ENCODE measurements at regions not wholly inside any gene's neighbourhood (a gene's known extent, or its start where the extent isn't known, plus 50 kb on each side); places are given as distances from the start of the nearest gene placed in this dataset.
"Not testable (repeated sequence)": the region's sequence is repeated elsewhere in the genome, so short reads cannot be mapped to it uniquely, and the experiment has no call there.

DNA sequence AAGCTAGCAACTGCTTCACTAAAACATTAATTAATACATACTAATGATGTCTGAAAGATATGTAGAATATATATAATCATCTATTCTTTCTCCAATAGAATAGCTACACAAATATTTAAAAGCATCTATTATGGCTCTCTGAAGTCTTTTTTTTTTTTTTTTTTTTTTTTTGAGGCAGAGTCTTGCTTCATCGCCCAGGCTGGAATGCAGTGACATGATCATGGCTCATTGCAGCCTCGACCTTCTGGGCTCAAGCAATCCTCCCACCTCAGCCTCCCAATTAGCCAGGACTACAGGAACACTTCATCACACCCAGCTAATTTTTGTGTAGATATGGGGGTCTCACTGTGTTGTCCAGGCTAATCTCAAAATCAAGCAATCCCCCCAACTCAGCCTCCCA is 120.4 kb upstream of the KYNU start:
- DNase-seq (ENCODE audit: low read depth), result peak; percentile 20

DNA sequence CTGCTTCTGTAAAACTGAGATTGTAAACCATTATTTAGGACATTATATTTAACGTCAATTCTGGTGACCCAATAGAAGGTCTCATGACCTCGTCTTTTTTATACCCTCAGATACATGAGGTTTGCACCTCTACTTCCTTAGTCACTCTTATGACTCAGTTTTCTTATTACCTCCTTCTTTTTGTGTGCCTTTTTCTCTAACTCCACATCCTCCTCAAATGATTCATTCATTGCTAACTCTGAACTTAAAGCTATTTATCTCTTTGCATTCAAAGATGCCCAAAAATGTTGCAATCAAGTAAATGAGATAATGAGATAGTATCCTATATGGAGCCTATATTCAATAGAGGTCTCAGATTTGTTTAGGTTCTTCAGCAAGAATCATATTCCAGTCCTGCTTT is 121.0 kb upstream of the KYNU start:
- DNase-seq (ENCODE audit: low read depth), result peak; percentile 75

DNA sequence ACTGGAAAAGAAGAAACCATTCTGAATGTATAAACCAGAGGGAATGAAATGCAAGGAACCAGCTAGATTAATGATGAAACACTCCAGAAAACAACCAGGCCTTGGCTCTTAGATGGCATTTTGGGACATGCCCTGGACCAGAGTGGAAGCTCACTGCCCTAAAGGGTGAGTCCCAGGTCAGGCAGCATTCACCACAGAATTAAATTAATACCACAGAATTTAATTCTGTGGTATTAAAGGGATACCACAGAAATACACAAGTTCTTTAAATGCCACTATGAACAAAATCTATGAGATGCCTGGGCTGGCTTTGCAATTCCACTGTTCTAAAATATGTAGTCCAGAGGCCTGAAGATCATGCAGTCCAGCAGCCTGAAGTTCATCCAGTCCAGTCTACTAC is 122.3 kb upstream of the KYNU start:
- DNase-seq (ENCODE audit: low read depth), result no peak

DNA sequence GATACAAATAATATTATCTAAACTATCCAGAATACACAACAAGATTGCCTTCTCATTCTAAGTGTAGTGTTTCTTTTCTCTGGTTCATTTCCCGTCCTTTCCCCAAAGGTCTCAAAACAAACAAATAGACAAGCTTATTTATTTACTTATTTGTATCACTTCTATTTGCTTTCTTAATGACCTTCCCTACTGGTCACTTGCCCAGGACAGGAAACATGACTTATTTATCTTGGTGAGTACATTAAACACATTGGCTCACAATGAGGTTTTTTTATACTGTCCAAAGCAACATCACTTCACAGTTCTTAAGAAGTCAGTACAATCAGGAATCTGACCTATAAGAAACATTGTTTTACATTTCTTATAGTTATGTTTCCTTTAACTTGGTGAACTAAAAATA is 123.3 kb upstream of the KYNU start:
- no peak for DNase-seq (ENCODE audit: low read depth)

DNA sequence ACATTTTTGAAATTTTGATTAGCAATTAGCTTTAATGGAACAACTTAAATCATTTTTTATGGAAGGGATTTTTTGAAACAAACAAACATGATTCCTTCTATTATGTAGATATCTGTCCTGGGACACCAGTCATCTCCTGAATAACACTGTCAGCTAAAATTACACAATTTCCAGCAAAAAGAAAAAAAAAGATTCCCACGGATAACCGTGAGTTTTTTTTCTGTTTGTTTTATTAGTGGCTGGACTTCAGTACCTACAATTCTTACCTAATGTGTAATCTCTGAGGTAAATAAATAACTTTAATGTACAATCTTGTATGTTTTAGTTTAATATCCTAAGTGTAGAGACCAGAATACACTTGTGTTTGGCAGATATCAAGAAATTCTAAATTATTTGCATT is 126.6 kb upstream of the KYNU start:
- DNase-seq (ENCODE audit: low read depth), result peak; percentile 23

DNA sequence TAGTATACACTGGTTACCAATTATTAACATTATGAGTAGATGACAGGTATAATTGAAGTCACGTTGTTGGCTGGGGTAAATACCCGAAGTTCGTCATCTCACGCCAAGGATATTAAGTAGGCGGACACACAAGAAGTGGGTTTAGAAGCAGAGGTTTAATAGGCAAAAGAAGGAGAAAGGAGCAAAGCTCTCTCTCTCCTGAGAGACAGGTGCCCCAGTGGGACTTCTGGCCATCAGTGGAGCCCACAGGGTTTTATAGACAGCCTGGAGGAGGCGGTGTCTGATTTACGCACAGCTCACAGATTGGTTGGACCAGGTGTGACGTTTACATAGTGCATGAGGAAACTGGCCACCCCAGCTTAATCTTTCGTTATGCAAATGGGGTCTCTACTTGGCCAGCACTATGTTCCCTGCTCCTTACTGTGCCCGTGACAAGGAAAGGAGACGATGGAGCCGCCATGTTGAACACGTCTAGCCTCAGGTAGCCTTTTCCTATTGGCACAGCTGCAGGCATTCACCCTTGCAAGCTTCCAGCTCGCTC is 128.8 kb upstream of the KYNU start:
- no peak for DNase-seq (ENCODE audit: low read depth)

DNA sequence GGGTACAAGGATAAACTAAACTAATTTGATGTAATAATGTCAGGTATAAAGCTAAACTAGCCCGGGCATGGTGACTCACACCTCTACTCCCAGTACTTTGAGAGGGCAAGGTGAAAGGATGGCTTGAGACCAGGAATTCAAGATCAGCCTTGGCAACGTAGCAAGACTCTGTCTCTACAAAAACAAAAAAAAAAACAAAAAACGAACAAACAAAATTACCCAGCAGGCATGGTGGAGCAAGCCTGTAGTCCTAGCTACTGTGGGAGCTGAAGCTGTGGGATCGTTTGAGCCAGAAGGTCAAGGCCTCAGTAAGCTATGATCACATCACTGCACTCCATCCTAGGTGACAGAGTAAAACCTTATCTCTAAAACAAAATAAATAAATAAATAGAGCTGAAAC is 131.8 kb upstream of the KYNU start:
- DNase-seq (ENCODE audit: low read depth), result peak; percentile 23

DNA sequence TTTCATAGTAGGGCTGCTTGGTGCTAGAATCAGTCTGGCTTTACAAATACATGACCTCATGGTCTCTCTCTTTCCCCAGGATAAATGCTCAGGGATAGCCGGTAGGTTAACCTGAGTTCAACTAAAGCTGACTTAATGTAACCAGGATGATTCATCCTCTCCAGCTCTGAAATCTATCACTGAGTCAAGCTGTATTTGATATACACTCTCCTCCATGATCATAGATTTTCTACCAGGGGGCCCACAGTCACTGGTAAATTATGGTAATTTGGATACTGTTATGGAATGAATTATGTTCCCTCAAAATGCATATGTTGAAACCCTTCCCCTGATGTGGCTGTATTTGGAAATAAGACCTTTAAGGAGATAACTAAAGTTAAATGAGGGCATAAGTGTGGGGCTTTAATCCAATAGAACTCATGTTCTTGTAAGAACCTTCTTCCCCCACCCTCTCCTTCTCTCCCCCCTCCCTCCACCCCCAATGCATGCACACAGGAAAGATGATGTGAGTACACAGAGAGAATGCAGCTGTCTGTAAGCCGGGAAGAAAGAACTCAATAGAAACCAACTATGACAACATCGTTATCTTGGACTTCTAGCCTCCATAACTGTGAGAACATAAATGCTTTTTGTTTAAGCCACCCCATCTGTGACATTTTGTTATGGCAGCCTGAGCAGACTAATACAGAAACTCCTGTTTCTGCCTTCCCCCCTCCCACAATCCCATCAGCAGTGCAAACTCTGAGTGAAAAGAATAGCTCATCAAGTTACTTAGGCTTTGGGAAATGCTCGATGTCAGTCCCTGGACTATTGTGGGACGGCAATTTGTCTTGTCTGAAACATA is 134.9 kb upstream of the KYNU start:
- DNase-seq (ENCODE audit: low read depth), result peak; percentile 96

DNA sequence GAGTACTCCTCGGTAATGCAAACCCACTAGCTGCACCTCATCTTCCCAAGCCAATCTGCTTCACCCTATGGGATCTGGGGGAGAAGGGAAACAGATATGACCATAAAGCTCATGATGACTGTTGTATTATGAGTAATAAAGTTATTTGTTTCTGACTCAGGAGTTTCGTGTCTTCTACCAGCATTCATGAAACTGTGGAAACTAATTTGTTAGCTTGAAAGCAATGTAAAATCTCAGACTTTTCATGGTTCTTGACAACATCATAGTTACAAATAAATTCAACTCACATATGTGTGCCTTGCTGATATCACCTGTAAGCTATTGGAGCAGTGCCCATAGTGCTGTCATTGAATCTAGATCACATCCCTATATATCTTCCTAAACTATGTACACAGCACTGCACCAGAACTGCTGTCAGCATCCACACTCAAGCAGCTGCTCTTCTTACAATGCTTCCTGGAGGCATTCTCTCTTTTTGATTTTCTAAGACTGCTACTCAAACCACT is 135.6 kb upstream of the KYNU start:
- DNase-seq (ENCODE audit: low read depth), result no peak

DNA sequence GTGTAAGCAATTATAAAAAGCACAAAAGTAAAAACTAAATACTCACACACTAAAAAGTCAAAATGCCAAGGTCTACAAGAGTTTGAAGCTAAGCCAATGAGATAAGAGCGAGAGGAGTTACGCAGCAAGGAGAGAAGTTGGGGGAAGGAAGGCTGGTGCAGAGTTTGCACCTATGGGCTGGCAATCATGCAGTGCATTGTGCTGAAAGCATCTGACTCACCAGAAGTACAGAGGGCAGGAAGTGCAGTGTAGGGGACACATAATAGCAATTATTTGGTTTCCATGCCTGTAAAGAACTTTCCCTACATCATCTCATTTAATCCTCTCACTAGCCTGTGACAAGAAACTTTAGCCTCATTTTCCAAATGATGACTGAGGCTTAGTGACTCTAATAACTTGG is 142.7 kb upstream of the KYNU start:
- peak; percentile 14 for DNase-seq (ENCODE audit: low read depth)

DNA sequence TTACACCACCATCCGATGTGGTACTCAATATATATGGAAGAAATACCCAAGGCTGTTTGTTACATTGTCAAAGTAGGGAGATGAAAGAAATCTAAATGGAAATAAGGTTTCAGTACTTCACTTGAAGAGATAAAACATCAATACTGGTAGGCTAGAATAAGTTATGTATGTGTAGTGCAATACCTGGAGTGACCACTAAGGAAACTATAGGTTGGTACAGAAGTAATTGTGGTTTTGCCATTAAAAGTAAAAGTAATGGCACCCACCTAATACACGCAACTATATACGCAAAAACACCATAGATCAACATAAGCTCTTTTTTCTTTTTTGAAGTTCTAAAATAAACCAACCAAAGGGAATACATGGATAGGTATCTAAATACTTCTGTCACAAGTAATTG is 143.2 kb upstream of the KYNU start:
- DNase-seq (ENCODE audit: low read depth), result no peak

DNA sequence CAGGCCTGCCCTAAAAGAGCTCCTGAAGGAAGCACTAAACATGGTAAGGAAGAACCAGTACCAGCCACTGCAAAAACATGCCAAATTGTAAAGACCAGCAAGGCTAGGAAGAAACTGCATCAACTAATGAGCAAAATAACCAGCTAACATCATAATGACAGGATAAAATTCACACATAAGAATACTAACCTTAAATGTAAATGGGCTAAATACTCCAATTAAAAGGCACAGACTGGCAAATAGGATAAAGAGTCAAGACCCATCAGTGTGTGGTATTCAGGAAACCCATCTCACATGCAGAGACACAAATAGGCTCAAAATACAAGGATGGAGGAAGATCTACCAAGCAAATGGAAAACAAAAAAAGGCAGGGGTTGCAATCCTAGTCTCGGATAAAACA is 147.7 kb upstream of the KYNU start:
- not testable (repeated sequence) for DNase-seq (ENCODE audit: low read depth)

DNA sequence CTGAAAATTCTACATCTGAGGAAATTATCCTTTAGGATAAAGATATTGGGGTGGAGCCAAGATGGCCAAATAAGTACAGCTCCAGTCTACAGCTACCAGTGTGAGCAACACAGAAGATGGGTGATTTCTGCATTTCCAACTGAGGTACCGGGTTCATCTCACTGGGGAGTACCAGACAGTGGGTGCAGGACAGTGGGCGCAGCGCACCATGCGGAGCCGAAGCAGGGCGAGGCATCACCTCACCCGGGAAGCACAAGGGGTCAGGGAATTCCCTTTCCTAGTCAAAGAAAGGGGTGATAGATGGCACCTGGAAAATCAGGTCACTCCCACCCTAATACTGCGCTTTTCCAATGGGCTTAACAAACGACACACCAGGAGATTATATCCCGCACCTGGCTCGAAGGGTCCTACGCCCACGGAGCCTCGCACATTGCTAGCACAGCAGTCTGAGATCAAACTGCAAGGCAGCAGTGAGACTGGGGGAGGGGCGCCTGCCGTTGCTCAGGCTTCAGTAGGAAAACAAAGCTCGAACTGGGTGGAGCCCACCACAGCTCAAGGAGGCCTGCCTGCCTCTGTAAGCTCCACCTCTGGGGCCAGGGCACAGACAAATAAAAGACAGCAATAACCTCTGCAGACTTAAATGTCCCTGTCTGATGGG is 149.5 kb upstream of the KYNU start:
- DNase-seq (ENCODE audit: low read depth), result not testable (repeated sequence)

DNA sequence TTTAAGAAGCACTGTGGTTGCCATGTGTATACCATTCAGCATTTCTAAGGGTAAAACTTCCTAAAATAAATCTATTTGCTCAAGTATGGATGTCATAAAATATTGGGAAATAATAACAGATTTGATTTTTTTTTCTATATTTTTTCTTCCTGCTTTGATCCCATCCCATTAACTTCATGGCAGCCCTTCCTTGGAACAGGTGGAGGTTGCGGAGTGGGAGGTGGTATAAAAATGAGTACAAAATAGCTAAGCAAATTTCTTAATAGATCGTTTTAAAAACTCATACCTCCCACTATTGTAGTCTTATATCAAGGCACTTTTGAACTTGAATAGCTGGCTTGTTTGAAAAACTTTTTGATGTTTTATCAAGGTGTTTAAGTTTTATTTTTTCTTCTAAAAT is 152.1 kb upstream of the KYNU start:
- DNase-seq (ENCODE audit: low read depth), result no peak

DNA sequence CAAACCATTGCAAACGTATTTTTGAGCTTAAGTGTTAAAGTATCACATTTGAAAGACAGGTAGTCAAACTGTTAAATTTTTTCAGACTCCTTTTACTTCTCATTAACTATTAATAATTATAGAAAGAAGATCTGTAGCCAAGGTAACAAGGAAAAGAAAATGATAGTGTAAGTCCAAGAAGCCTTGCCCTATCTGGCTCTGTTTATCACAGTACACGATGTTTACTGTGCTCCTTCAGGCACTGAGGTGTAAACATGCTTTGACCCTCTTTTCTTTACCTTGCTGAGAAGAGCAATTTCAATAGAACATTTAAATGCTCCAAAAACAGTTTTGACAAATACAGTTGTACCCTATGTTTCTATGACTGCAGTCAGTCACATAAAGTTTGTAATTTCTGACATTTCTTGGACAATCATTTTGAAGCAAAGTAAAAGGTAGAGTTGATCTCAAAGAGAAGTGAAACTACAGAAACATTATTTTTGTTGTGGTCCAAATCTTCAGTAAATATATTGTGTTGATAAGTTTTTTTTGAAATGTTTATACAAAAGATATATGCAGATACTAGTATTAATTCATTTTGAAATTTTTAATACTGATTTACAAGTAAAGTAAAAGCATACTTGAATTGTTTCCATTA is 152.6 kb upstream of the KYNU start:
- no peak for DNase-seq (ENCODE audit: low read depth)

DNA sequence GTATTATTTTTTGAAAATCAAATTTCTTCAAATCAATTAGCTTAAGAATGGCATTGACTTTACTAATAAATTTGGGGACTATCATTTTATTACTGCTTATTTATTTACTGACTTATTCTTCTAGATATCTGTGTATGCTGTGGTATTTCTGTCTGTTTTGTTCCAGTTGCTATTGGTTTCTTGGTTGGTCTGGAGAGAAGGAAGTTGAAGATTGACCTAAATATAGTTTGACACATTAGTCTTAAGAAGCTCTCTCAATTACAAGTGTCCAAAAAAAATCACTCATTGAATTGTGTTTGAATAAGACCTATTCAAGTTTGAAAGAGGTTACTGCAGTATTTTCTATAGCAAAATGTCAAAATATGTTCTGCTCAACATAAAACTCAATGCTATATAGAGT is 153.3 kb upstream of the KYNU start:
- DNase-seq (ENCODE audit: low read depth), result no peak

DNA sequence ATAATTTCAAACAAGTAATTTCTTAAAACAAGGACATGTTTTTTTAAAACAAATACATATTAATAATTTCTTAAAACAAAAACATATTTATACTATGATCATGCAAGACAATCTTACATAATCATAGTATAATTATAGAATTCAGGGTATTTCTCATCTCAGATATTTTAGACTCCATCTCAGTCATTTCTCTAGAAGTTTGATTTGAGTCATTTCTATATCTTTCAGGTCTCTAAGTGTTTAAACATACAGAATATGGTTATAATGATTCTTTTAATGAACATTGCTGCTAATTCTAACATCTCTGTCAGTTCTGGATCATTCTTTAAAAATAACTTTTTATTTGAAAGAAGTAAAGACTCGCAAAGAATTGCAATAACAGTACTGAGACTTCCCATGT is 154.2 kb upstream of the KYNU start:
- no peak for DNase-seq (ENCODE audit: low read depth)

DNA sequence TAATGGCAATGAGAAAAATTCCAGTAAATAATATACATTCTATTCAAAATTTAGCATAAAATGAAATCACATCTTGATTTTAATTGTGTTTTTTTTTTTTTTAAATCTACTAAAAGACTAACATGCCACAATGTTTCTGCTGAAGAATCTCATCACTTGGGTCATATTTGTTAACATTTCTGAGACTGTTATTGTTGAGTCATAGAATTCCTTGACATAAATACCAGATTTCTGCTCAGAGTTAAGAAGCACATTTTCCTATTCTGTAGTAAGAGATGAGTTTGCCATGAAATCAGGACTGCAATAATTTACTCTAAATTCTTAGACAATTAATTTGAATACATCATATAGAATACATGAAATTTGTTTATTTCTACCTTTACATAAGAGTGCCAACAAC is 154.9 kb upstream of the KYNU start:
- DNase-seq (ENCODE audit: low read depth), result peak; percentile 88

DNA sequence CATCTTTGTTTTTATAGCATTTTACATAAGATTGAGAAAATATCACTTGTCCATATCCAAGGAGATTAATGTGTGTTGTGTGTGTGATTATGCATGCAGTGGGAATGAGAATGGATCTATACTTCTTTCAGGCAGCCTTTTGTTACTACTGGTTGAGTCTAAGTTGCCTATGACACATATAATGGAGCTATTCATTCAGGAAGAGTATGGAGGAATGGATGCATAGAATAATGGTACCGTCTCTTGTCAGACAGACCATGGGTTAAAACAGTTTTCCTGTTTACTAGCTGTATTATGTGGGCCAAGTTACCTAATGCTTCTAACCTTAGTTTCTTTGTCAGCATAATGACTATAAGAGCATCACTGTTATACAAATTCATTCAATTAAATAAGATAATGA is 155.4 kb upstream of the KYNU start:
- DNase-seq (ENCODE audit: low read depth), result no peak

DNA sequence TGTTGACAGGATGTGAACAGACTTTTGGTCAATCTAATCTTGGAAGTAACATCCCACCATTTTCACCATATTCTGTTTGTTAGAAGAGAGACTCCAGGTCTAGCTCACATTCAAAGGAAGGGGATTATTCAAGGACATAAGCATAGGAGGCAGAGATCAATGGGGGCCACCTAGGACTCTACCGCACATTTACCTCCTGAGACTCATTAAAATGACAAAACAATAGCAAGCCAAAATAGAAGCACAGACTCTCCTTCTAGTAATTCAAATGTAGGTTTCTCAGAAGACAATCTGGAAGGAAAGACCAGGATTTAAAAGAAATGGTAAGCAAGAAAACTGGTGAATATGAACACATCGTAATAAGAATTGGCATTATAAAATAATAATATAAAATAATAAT is 156.4 kb upstream of the KYNU start:
- no peak for DNase-seq (ENCODE audit: low read depth)

DNA sequence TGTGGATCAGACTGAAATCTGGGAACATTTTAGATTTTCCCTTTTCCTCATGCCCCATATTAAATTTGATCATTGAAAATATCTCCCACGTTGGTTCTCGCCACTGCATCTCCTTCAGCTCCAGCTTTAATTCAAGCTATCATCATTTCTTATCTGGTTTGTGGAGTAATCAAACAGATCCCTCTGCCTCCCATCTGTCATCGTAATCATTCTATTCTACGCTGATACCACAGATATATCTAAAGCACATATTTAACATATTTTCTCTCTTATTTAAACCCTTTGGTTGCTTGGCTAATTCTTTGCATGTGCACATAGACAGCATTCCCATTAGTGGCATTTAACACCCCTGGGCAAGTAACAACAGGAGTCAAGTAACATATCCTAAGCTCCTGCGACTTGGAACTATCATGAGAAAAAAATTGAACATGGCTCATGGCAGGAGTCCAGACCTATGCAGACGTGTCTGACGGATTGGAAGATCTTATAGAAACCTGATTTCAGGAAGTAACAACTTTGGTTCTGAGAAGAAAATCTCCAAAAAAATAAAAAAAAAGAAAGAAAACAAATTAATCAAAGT is 158.8 kb upstream of the KYNU start:
- DNase-seq (ENCODE audit: low read depth), result no peak

DNA sequence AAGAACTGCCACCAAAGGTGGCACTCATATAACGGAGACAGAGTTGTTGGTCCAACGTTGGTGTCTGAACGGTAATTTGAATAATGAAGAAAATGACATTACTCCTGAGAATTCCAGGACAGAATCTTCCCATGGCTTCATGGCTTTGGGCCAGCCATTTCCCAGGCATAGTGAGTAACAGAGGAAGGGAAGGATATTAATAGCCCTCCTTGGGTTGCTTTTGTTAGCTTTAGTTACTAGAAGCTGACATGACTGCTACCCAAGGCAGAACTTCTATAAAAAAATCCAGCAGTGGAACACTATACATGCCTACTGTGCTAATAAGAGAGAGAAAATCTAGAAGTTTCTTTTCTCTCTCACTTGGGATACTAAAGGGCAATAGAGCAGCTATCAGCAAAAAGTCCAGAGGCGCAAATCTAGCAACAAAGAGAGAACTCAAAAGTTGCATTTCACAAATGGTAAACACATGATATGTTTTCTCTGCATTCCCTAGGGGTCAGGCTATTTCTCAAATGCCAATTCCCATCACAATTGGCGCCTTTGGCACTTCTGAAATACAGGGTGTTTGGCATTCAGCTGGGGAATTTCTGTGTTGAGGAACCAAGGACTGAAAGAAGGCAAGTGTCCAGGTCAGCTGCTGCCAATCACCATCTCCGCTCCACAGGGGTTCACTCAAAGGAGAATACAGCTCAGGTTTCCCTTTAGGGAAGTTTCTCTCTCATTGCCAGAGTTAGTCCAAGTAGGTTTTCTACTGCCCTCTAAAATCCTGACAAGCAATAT is 160.8 kb upstream of the KYNU start:
- DNase-seq (ENCODE audit: low read depth), result peak; percentile 40

Data from iris pigment epithelial cell (primary cell).